ENCODE measurements at regions not wholly inside any gene's neighbourhood (a gene's known extent, or its start where the extent isn't known, plus 50 kb on each side); places are given as distances from the start of the nearest gene placed in this dataset.

- TF ChIP-seq, protein P1, sequence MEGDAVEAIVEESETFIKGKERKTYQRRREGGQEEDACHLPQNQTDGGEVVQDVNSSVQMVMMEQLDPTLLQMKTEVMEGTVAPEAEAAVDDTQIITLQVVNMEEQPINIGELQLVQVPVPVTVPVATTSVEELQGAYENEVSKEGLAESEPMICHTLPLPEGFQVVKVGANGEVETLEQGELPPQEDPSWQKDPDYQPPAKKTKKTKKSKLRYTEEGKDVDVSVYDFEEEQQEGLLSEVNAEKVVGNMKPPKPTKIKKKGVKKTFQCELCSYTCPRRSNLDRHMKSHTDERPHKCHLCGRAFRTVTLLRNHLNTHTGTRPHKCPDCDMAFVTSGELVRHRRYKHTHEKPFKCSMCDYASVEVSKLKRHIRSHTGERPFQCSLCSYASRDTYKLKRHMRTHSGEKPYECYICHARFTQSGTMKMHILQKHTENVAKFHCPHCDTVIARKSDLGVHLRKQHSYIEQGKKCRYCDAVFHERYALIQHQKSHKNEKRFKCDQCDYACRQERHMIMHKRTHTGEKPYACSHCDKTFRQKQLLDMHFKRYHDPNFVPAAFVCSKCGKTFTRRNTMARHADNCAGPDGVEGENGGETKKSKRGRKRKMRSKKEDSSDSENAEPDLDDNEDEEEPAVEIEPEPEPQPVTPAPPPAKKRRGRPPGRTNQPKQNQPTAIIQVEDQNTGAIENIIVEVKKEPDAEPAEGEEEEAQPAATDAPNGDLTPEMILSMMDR (conservative IDR thresholded peaks at IDR 0.05), result no peak
- no peak overlapping the region for H3K27ac ChIP-seq
Observed at GRCh38 chr5:103621548-103621930, 59.0 kb upstream of the NUDT12 start.

- H3K27ac ChIP-seq, result no peak overlapping the region
- TF ChIP-seq, protein P1 (conservative IDR thresholded peaks at IDR 0.05), result no peak
Observed at GRCh38 chr5:103620851-103621547, 58.4 kb upstream of the NUDT12 start.

GRCh38 chr5:103617913-103618312 is 55.3 kb upstream of the NUDT12 start:
- no peak overlapping the region for H3K27ac ChIP-seq
- TF ChIP-seq, protein P1 (conservative IDR thresholded peaks at IDR 0.05), result no peak

- TF ChIP-seq, protein P1 (conservative IDR thresholded peaks at IDR 0.05), result no peak
- H3K27ac ChIP-seq, result no peak overlapping the region
Observed at GRCh38 chr5:103617090-103617489, 54.5 kb upstream of the NUDT12 start.

- TF ChIP-seq, protein P1 (conservative IDR thresholded peaks at IDR 0.05), result no peak
- no peak overlapping the region for H3K27ac ChIP-seq
Observed at GRCh38 chr5:103612545-103612944, 50.0 kb upstream of the NUDT12 start.

Measured in VCaP (cell line).